ACHN (cell line): ENCODE measurements at regions not wholly inside any gene's neighbourhood (a gene's known extent, or its start where the extent isn't known, plus 50 kb on each side); places are given as distances from the start of the nearest gene placed in this dataset.
"Not testable (repeated sequence)": the region's sequence is repeated elsewhere in the genome, so short reads cannot be mapped to it uniquely, and the experiment has no call there.

Experiments used
- DNase-seq: peaks from one replicate; pipeline ENCODE4 v3.0.0-alpha.2; 2015
- in situ Hi-C: cut with HindIII; loops from 2 replicates; pipeline ENCODE4 v1.10.0; 2017; ENCODE audit warnings: low sequenced_read_pairs, low pct_ligation_motif_present, low pct_unique_long_range_greater_than_20kb

DNA sequence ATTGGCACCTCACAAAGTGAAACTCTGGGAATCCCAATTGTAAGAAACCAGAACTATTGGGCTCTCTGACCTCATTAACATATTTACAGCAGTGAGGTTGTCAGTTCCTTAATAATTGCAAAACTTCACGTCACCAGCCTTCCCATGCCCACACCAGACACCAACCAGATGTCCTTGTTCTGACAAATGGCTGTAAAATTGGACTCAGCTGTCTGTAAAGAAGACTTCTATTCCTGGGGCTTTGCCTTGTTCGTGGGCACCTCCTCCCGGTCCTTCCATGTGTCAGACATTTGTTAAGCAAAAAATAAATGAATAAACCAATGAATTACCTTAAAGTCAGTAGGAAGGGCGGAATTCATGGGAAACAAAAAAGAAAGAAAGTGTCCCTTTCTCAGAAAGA lies 284.3 kb upstream of the CDH11 start:
- in situ Hi-C loops = no loop called here
- no peak for DNase-seq

- in situ Hi-C loops = no loop called here
- no peak for DNase-seq
Measured at GRCh38 chr16:65394281-65394680, 272.4 kb upstream of the CDH11 start.

GRCh38 chr16:65392806-65393565 lies 271.1 kb upstream of the CDH11 start:
- in situ Hi-C loops = no loop called here

DNA sequence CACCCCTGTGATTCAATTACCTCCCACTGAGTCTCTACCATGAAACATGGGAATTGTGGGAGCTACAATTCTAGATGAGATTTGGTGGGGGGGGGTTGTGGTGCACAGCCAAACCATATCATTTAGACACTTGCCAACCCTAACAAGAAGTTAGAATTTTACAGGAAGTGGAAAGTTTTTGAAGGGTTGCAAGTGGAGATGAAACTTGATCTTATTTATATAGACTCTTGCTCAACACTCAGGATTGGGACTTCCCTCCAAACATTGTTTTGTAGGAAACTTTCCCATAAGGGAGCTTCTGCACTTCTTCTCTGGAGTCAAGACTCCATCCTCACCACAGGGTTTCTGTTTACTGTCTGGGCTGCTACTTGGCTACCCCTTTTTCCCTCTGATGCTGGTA lies 266.7 kb upstream of the CDH11 start:
- no peak for DNase-seq
- in situ Hi-C loops = no loop called here

More at GRCh38 chr16:65392806-65393565, 271.1 kb upstream of the CDH11 start:
- no peak for DNase-seq

DNA sequence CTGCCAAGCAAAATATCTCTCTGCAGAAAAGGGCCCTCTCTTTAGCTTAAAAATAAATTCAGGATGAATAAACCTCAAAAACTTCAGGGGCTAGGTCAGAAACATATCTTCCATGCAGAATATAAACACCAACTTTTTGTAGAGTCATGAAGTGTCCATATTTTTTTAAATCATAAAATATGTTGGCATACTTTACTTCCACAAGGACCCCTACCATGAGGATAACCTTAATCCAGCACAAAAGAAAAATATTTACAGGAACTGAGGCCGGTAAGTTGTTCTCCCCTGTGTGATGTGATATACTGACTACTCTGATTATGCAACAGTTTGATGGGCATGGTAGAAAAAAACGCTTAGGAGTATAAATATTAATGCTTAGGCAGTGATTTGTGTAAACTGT lies 264.8 kb upstream of the CDH11 start:
- DNase-seq = no peak
- in situ Hi-C loops = no loop called here

- DNase-seq = no peak
- in situ Hi-C loops = no loop called here
Measured at GRCh38 chr16:65384441-65384840, 262.6 kb upstream of the CDH11 start.

- no peak for DNase-seq
- in situ Hi-C loops = no loop called here
Measured at GRCh38 chr16:65377195-65377594, 255.3 kb upstream of the CDH11 start.

GRCh38 chr16:65376601-65377000 lies 254.7 kb upstream of the CDH11 start:
- DNase-seq = no peak
- in situ Hi-C loops = no loop called here

- in situ Hi-C loops = no loop called here
- no peak for DNase-seq
Measured at GRCh38 chr16:65375651-65376050, 253.8 kb upstream of the CDH11 start.

DNA sequence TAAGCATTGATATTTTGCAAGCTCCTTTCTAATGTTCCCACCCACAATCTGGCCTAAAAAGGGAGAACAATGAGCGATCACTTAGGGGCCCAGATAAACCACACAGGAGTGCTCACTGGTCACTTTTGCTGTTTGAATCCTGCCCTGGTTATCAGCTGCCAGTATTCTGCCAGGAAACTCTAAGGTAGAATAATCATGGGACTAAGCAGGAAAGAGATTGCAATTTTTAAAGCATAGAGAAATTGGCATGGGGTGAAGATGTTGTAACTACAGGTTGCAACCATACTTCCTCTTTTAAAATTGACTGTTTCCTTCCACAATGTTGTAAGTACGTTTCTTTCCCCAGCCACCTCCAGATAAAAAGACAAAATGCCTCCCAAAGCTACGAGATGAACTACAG lies 251.2 kb upstream of the CDH11 start:
- in situ Hi-C loops = no loop called here
- DNase-seq = no peak

- DNase-seq = no peak
- in situ Hi-C loops = no loop called here
Measured at GRCh38 chr16:65372171-65372570, 250.3 kb upstream of the CDH11 start.

GRCh38 chr16:65365732-65366715 lies 244.2 kb upstream of the CDH11 start:
- no peak for DNase-seq
- in situ Hi-C loops = no loop called here

- in situ Hi-C loops = not testable (repeated sequence)
Measured at GRCh38 chr16:65356721-65357120, 234.9 kb upstream of the CDH11 start.

GRCh38 chr16:65355706-65356105 lies 233.8 kb upstream of the CDH11 start:
- DNase-seq = no peak
- in situ Hi-C loops = no loop called here

More at GRCh38 chr16:65356721-65357120, 234.9 kb upstream of the CDH11 start:
- DNase-seq = not testable (repeated sequence)

DNA sequence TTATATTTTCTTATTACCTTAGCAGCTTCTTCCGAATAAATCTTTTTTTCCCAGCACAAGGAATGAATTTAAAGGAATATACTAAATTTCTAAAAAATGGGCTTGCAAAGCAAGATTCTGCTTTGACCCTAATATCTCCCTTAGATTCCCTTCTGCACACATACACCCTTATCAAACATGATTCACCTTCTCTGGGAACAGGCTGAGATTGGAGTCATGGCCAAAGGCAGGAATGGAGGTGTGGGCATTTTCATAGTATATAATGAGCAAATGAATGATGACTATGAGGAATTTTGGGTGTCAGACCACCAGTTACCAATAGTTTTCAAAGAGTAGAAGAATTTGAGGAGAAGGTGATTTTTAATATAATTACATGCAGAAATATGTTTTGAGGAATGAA lies 231.3 kb upstream of the CDH11 start:
- no peak for DNase-seq
- in situ Hi-C loops = no loop called here

- DNase-seq = no peak
- in situ Hi-C loops = no loop called here
Measured at GRCh38 chr16:65349626-65350025, 227.8 kb upstream of the CDH11 start.

DNA sequence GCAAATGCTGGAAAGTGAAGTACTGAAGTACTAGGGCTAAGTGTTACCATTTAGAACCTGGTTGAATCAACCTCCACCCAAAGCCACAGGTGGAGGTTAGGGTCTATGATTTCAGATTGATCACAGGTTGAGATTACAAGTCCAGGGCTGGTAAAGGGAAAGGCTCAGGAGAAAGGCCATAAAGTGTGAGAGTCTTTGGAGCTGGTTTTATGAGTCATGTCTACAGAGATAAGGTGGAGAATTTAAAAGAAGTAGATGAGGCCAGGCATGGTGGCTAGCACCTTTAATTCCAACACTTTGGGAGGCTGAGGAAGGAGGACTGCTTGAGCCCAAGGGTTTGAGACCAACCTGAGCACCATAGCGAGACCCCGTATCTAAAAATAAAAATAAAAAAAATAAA lies 221.7 kb upstream of the CDH11 start:
- in situ Hi-C loops = no loop called here
- DNase-seq = no peak

GRCh38 chr16:65342231-65342866 lies 220.5 kb upstream of the CDH11 start:
- in situ Hi-C loops = no loop called here
- no peak for DNase-seq

GRCh38 chr16:65339062-65339461 lies 217.2 kb upstream of the CDH11 start:
- no peak for DNase-seq
- in situ Hi-C loops = no loop called here
